K562 (cell line): ENCODE measurements at regions not wholly inside any gene's neighbourhood (a gene's known extent, or its start where the extent isn't known, plus 50 kb on each side); places are given as distances from the start of the nearest gene placed in this dataset.
"Not testable (repeated sequence)": the region's sequence is repeated elsewhere in the genome, so short reads cannot be mapped to it uniquely, and the experiment has no call there.

Experiments used
- ATAC-seq: fragments of 200-7000 bp; cut with Tn5 transposase; 3 replicates; pipeline ENCODE4 v1.9.1; 2020; ENCODE audit warnings: moderate library complexity
- BruUV-seq: library from RNA; stranded (reverse); fragments of 400-500 nt; replicated peaks from 2 replicates; lab custom pipeline; 2021; lab: Mats Ljungman, UMichigan
- CTCF ChIA-PET: fragments of 300-600 bp; formaldehyde crosslinking; extraction: SDS; loops from one replicate; lab custom pipeline; 2021; ENCODE audit warnings: low intra/inter-chr PET ratio; lab: Yijun Ruan, JAX
- POLR2A ChIA-PET: fragments of 300-600, 350-650 bp; sonication (Branson Sonifier 250); formaldehyde crosslinking; extraction: SDS; loops from one replicate; lab custom pipeline; 2021; ENCODE audit warnings: antibody characterized with exemption, inconsistent platforms; lab: Yijun Ruan, JAX
- DNase-seq, 4 experiments: peaks; one replicate each; pipeline versions ENCODE4 v3.0.0 to v3.0.0-alpha.2; 2011 to 2018; ENCODE audit warnings: low spot score in 3 of 4, mixed read lengths in 3 of 4; ENCODE audit errors: extremely low read depth in 1 of 4
- FAIRE-seq: peaks from 2 replicates; lab custom pipeline; 2011; peaks lifted over from hg19 to GRCh38; lab: Jason Lieb, UNC
- H2AFZ ChIP-seq: 2 replicates; pipeline ENCODE4 v1.6.0; 2011; ENCODE audit warnings: low read depth, low read length, control low read depth, inconsistent platforms
- H3K27ac ChIP-seq: fragments of 200-600 bp; 3 replicates; pipeline ENCODE4 v1.8.0; 2011; ENCODE audit warnings: low read depth, mild to moderate bottlenecking, control low read depth, inconsistent platforms, low read length, moderate library complexity, mixed read lengths; ENCODE audit errors: extremely low read depth
- H3K27me3 ChIP-seq, 2 experiments: fragments of 300-600 bp in 1 of 2; 2 replicates in 1 of 2; 3 replicates in 1 of 2; pipeline versions ENCODE4 v1.6.0 to v1.8.0; 2011; ENCODE audit warnings: inconsistent platforms in 2 of 2, low read length in 2 of 2, mild to moderate bottlenecking in 1 of 2, mixed read lengths in 1 of 2, moderate library complexity in 1 of 2; ENCODE audit not compliant: control insufficient read depth in 2 of 2, insufficient read depth in 2 of 2
- H3K36me3 ChIP-seq: fragments of 300-600 bp; 3 replicates; pipeline ENCODE4 v1.8.0; 2011; ENCODE audit warnings: mild to moderate bottlenecking, low read length, inconsistent platforms; ENCODE audit not compliant: control insufficient read depth, insufficient read depth
- H3K4me1 ChIP-seq, 2 experiments: fragments of 200-600 bp in 1 of 2; replicated peaks in 1 of 2; 2 replicates in 1 of 2; 3 replicates in 1 of 2; pipeline versions ENCODE4 v1.5.1 to v1.8.0; 2011; ENCODE audit warnings: inconsistent platforms in 2 of 2, low read length in 2 of 2, mild to moderate bottlenecking in 1 of 2, mixed read lengths in 1 of 2, moderate library complexity in 1 of 2; ENCODE audit not compliant: control insufficient read depth in 2 of 2, insufficient read depth in 2 of 2
- H3K4me2 ChIP-seq: 2 replicates; pipeline ENCODE4 v1.6.1; 2011; ENCODE audit warnings: low read length, control low read depth, inconsistent platforms, mixed read lengths; ENCODE audit not compliant: insufficient read depth
- H3K4me3 ChIP-seq: fragments of 200-600 bp; sonication (generic), shearing (Covaris generic); 2 replicates; pipeline ENCODE4 v1.5.1; 2016; ENCODE audit warnings: control low read depth, inconsistent platforms
- H3K79me2 ChIP-seq: fragments of 200-600 bp; 3 replicates; pipeline ENCODE4 v1.8.0; 2011; ENCODE audit warnings: low read length, inconsistent platforms; ENCODE audit not compliant: control insufficient read depth, insufficient read depth
- H3K9ac ChIP-seq, 2 experiments: 2 replicates each; pipeline versions ENCODE4 v1.6.0 to v1.6.1; 2011; ENCODE audit warnings: low read depth in 2 of 2, low read length in 2 of 2, control low read depth in 1 of 2, inconsistent platforms in 1 of 2, mild to moderate bottlenecking in 1 of 2, mixed read lengths in 1 of 2; ENCODE audit not compliant: insufficient read depth in 1 of 2
- H3K9me1 ChIP-seq: one replicate; pipeline ENCODE4 v1.6.0; 2011; ENCODE audit warnings: inconsistent platforms, mild to moderate bottlenecking, low read length, moderate library complexity; ENCODE audit not compliant: control insufficient read depth, insufficient read depth
- H3K9me3 ChIP-seq: replicated peaks from 2 replicates; pipeline ENCODE4 v1.5.1; 2011; ENCODE audit warnings: low read depth, low read length, inconsistent platforms; ENCODE audit not compliant: control insufficient read depth, insufficient read depth
- H4K20me1 ChIP-seq: replicated peaks from 2 replicates; pipeline ENCODE4 v1.6.1; 2011; ENCODE audit warnings: low read length, inconsistent platforms, mixed read lengths; ENCODE audit not compliant: control insufficient read depth, insufficient read depth
- C11orf30 ChIP-seq: fragments of 450-650 bp; IDR thresholded peaks from 2 replicates; pipeline ENCODE4 v1.6.1; 2016; ENCODE audit warnings: low read depth, mild to moderate bottlenecking
- MAFG ChIP-seq: fragments of 450-650 bp; conservative IDR thresholded peaks from 2 replicates; pipeline ENCODE4 v1.6.1; 2016; ENCODE audit warnings: missing genetic modification characterization, missing compliant biosample characterization
- NFE2L1 ChIP-seq: fragments of 450-650 bp; IDR thresholded peaks from 2 replicates; pipeline ENCODE4 v1.6.1; 2016; ENCODE audit warnings: missing genetic modification characterization, low read depth, mild to moderate bottlenecking, missing compliant biosample characterization, moderate library complexity, borderline replicate concordance
- NFRKB ChIP-seq: fragments of 450-650 bp; IDR thresholded peaks from 2 replicates; pipeline ENCODE4 v1.6.1; 2016; ENCODE audit warnings: low read depth
- ZFX ChIP-seq: sonication (generic); formaldehyde crosslinking; IDR thresholded peaks from 2 replicates; pipeline ENCODE4 v1.8.0; 2022; ENCODE audit warnings: mild to moderate bottlenecking, missing genetic modification reagents, moderate library complexity
- ZNF316 ChIP-seq: fragments of 450-650 bp; IDR thresholded peaks from 2 replicates; pipeline ENCODE4 v1.6.1; 2016
- WGBS: fragments of 100-300 bp; shearing (Covaris generic); methylation state at CpG from one replicate; pipeline ENCODE4 v1.1.6; 2016; ENCODE audit warnings: low coverage, mixed read lengths; ENCODE audit not compliant: insufficient coverage; ENCODE audit errors: missing lambda C conversion rate; 5-methylcytosine and 5-hydroxymethylcytosine counted together
- in situ Hi-C: fragments of 300-500 bp; cut with MboI; formaldehyde crosslinking; loops from 4 replicates; pipeline ENCODE4 v1.15.0; 2018; ENCODE audit warnings: inconsistent platforms, mixed read lengths
- intact Hi-C: fragments of 100-400 bp; cut with micrococcal nuclease; formaldehyde crosslinking; loops from 2 replicates; pipeline ENCODE4 v1.14.2; 2022
- TF ChIP-seq, protein P1 (sequence below), 2 experiments: fragments of 450-650 bp; IDR thresholded peaks; 2 replicates each; pipeline ENCODE4 v1.6.1; 2016

DNA sequence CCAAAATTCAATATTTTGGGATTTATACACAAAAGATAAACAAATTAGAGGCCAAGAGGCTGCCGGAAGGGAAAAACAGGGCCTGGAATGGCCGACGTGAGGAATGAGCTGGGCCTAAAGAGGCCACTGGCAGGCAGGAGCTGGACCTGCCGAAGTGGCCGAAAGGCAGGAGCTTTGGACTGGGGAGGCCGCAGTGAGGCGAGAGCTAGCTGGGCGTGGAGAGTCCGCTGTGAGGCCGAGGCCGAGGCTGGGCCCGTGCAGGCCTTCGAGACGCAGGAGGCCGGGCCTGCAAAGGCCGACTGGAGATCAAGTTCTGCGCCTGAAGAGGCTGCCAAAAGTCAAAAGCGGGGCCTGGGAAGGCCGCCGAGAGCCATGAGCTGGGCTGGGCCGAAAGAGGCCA is 316.5 kb downstream of the OR4F29 start:
- H3K9me3 ChIP-seq, H3K9me1 ChIP-seq, FAIRE-seq, BruUV-seq, H3K4me2 ChIP-seq, H3K27me3 ChIP-seq, DNase-seq, CTCF ChIA-PET, H3K4me3 ChIP-seq, intact Hi-C loops, H4K20me1 ChIP-seq, H3K27ac ChIP-seq, H3K36me3 ChIP-seq, H3K9ac ChIP-seq, H3K4me1 ChIP-seq, ATAC-seq, POLR2A ChIA-PET, H2AFZ ChIP-seq, in situ Hi-C loops: not testable (repeated sequence)
- WGBS, result 79% methylated on average over 11 of the region's 21 CpGs
- TF ChIP-seq, protein P1, sequence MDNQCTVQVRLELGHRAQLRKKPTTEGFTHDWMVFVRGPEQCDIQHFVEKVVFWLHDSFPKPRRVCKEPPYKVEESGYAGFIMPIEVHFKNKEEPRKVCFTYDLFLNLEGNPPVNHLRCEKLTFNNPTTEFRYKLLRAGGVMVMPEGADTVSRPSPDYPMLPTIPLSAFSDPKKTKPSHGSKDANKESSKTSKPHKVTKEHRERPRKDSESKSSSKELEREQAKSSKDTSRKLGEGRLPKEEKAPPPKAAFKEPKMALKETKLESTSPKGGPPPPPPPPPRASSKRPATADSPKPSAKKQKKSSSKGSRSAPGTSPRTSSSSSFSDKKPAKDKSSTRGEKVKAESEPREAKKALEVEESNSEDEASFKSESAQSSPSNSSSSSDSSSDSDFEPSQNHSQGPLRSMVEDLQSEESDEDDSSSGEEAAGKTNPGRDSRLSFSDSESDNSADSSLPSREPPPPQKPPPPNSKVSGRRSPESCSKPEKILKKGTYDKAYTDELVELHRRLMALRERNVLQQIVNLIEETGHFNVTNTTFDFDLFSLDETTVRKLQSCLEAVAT (IDR thresholded peaks at IDR 0.05), result 0 out of 4 replicates have a peak, but pooled peaks of 1 of the 2 experiments have one; percentile 25
- peak; percentile 39; the same call in 1 of the 2 replicates for TF ChIP-seq ZFX
- peaks cover 16% of the 10 kb centered on the region for H3K79me2 ChIP-seq

DNA sequence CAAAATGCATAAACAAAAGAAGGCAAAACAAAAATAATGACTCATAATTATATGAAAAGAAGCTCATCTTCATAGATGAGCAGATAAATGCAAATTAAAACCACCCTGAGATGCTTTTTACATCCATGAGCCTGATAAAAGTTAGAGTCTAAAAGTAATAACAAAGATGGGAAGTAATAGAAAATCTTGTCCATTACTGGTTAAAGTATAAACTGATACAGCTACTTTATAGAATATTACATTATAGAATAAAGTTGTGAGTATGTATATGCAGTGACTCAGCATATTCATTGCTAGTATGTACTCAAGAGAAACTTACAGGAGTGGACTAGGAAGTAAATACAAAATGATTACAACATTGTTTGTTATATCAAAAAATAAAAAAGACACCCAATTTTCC is 333.0 kb downstream of the OR4F29 start:
- H2AFZ ChIP-seq, CTCF ChIA-PET, intact Hi-C loops, H3K36me3 ChIP-seq, in situ Hi-C loops, FAIRE-seq, DNase-seq, POLR2A ChIA-PET, H3K9me3 ChIP-seq, ATAC-seq, H3K9me1 ChIP-seq, H3K4me2 ChIP-seq, H4K20me1 ChIP-seq, H3K79me2 ChIP-seq, H3K4me1 ChIP-seq, H3K4me3 ChIP-seq, H3K27me3 ChIP-seq: not testable (repeated sequence)
- TSS peak; percentile 66 for BruUV-seq
- TF ChIP-seq MAFG (tag) (peak; percentile 82), ZNF316 (peak; percentile 81), NFRKB (0 out of 2 replicates have a peak, but pooled peaks have one; percentile 51), C11orf30 (peak; percentile 67), NFE2L1 (tag) (peak; percentile 53)
- Histone ChIP-seq H3K27ac (peak overlapping the region; percentile 56; the same call in 1 of the 3 replicates), H3K9ac (peak overlapping the region in 1 of 2 experiments; percentile 65; a peak in 2 of 4 replicates)
